Activated CD4-positive, alpha-beta T cell treated with anti-CD3 and anti-CD28 coated beads for 4 hours (primary cell): ENCODE measurements at regions not wholly inside any gene's neighbourhood (a gene's known extent, or its start where the extent isn't known, plus 50 kb on each side); places are given as distances from the start of the nearest gene placed in this dataset.
"Not testable (repeated sequence)": the region's sequence is repeated elsewhere in the genome, so short reads cannot be mapped to it uniquely, and the experiment has no call there.

Source experiments
- DNase-seq, 2 donors: peaks; one replicate each; pipeline ENCODE4 v3.0.0-alpha.2; 2020

- DNase-seq = no peak
Observed at GRCh38 chr2:136715146-136715545, 50.2 kb upstream of the THSD7B start.

GRCh38 chr2:136714452-136714951, 50.8 kb upstream of the THSD7B start:
- no peak for DNase-seq

GRCh38 chr2:136713739-136714138, 51.6 kb upstream of the THSD7B start:
- DNase-seq = no peak

GRCh38 chr2:136705336-136705735, 60.0 kb upstream of the THSD7B start:
- no peak for DNase-seq

GRCh38 chr2:136703214-136703613, 62.1 kb upstream of the THSD7B start:
- DNase-seq = no peak

GRCh38 chr2:136696438-136696837, 68.9 kb upstream of the THSD7B start:
- no peak for DNase-seq

- no peak for DNase-seq
Observed at GRCh38 chr2:136693966-136694365, 71.4 kb upstream of the THSD7B start.

- not testable (repeated sequence) for DNase-seq
Observed at GRCh38 chr2:136680079-136680478, 85.3 kb upstream of the THSD7B start.

- DNase-seq = no peak
Observed at GRCh38 chr2:136665736-136666135, 99.6 kb upstream of the THSD7B start.

- no peak for DNase-seq
Observed at GRCh38 chr2:136664713-136665405, 100.5 kb upstream of the THSD7B start.

GRCh38 chr2:136658201-136658600, 107.1 kb upstream of the THSD7B start:
- DNase-seq = no peak

- no peak for DNase-seq
Observed at GRCh38 chr2:136653861-136654260, 111.5 kb upstream of the THSD7B start.

- DNase-seq = no peak
Observed at GRCh38 chr2:136651456-136652010, 113.8 kb upstream of the THSD7B start.

- DNase-seq = no peak
Observed at GRCh38 chr2:136647039-136647438, 118.3 kb upstream of the THSD7B start.

- no peak for DNase-seq
Observed at GRCh38 chr2:136645236-136645828, 120.0 kb upstream of the THSD7B start.

GRCh38 chr2:136639651-136640050, 125.7 kb upstream of the THSD7B start:
- DNase-seq = no peak

- no peak for DNase-seq
Observed at GRCh38 chr2:136638193-136638592, 127.2 kb upstream of the THSD7B start.

GRCh38 chr2:136637402-136637801, 127.9 kb upstream of the THSD7B start:
- no peak for DNase-seq

- no peak for DNase-seq
Observed at GRCh38 chr2:136628490-136628889, 136.9 kb upstream of the THSD7B start.

GRCh38 chr2:136613096-136613495, 152.2 kb upstream of the THSD7B start:
- no peak for DNase-seq

GRCh38 chr2:136612079-136612478, 153.3 kb upstream of the THSD7B start:
- no peak for DNase-seq

- DNase-seq = no peak
Observed at GRCh38 chr2:136611451-136611850, 153.9 kb upstream of the THSD7B start.

GRCh38 chr2:136582628-136583205, 182.6 kb upstream of the THSD7B start:
- DNase-seq = no peak

GRCh38 chr2:136572335-136572734, 193.0 kb upstream of the THSD7B start:
- DNase-seq = no peak
